ENCODE measurements at regions not wholly inside any gene's neighbourhood (a gene's known extent, or its start where the extent isn't known, plus 50 kb on each side); places are given as distances from the start of the nearest gene placed in this dataset.

DNA sequence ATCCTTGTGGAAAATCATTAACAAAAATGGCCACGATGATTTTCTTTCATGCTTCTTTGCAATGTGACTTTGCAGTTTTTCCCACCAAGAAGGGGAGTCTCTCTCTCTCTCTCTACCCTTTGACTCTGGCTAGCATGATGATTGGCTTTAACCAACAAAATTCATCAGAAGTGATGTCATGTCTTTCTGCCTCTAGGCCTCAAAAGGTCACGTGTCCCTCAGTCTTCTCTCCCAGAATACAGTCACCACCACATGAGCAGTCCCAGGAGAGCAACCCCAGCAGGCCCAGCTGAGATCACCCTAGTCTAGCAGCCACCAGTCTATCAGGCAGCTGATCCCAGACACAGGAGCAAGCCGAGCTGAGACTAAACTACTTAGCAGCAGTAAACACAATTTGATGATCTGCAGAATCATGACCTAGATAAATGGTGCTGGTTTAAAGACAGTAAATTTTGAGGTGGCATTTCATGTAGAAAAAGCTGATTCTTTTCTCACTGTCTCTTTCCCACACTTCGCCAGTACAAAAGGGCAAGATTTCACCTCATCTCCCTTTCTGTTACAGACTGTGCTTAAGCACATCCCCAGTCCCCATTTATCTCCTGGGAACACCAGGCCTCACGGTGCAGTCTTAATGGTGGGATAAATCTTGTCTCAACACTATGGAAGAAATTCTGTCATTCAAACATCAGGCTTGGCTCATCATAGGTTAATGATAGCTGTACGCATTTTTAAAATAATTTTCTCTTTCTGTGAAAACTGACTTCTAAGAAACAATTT lies 132.7 kb downstream of the SCG2 start:
- ChIA-PET POLR2A (no interaction called here), CTCF (interaction anchor here (0.7 kb wide), 1 partner anchor 10 kb away, joined by 3 read pairs; no protein-coding TSS in a partner anchor)
- TF ChIP-seq FOXA1 (IDR thresholded peaks at IDR 0.05) (no peak), SUZ12 (IDR thresholded peaks at IDR 0.05) (no peak), ARNT (IDR thresholded peaks at IDR 0.05) (no peak), FOXK2 (IDR thresholded peaks at IDR 0.05) (no peak), ZNF384 (IDR thresholded peaks at IDR 0.05) (no peak), SP1 (IDR thresholded peaks at IDR 0.05) (no peak), TARDBP (IDR thresholded peaks at IDR 0.05) (no peak), LEF1 (IDR thresholded peaks at IDR 0.05; ENCODE audit: borderline replicate concordance) (no peak), ELF4 (IDR thresholded peaks at IDR 0.05) (no peak), L3MBTL2 (conservative IDR thresholded peaks at IDR 0.05) (no peak), BHLHE40 (IDR thresholded peaks at IDR 0.05; ENCODE audit: borderline replicate concordance) (no peak), HDGF (IDR thresholded peaks at IDR 0.05; ENCODE audit: borderline replicate concordance) (no peak), FOXM1 (IDR thresholded peaks at IDR 0.05; ENCODE audit: borderline replicate concordance) (no peak), CTBP1 (IDR thresholded peaks at IDR 0.05; ENCODE audit: borderline replicate concordance) (no peak), NFRKB (IDR thresholded peaks at IDR 0.05) (no peak)
- TF ChIP-seq, protein P1, sequence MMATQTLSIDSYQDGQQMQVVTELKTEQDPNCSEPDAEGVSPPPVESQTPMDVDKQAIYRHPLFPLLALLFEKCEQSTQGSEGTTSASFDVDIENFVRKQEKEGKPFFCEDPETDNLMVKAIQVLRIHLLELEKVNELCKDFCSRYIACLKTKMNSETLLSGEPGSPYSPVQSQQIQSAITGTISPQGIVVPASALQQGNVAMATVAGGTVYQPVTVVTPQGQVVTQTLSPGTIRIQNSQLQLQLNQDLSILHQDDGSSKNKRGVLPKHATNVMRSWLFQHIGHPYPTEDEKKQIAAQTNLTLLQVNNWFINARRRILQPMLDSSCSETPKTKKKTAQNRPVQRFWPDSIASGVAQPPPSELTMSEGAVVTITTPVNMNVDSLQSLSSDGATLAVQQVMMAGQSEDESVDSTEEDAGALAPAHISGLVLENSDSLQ (IDR thresholded peaks at IDR 0.05), result no peak
- DNase-seq (ENCODE audit: extremely low spot score), result no peak

DNA sequence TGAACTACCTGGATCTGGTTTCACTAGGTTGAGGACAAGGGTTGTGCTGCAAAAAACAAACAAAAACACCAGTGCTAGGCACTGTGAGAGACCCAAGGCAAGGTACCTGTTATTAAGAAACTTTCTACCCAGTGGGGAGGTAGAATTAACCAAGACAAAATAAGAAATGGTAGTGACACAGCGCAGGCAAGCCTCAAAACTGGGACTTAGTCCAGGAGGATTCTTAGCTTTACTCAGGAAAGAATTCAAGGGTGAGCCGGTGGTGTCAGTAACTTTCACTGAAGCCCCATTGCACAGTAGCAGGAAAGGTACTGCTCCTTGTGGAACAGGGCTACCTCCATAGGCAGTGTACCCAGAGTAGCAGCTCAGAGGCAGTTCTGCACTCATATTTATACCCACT lies 131.6 kb downstream of the SCG2 start:
- CTCF ChIA-PET, result interaction anchor here (0.7 kb wide), 1 partner anchor 19 kb away, joined by 3 read pairs; no protein-coding TSS in a partner anchor
- no peak for DNase-seq (ENCODE audit: extremely low spot score)
- POLR2A ChIA-PET, result no interaction called here
- TF ChIP-seq ZNF384 (IDR thresholded peaks at IDR 0.05) (no peak), NFRKB (IDR thresholded peaks at IDR 0.05) (no peak), FOXK2 (IDR thresholded peaks at IDR 0.05) (no peak), CTBP1 (IDR thresholded peaks at IDR 0.05; ENCODE audit: borderline replicate concordance) (no peak), TARDBP (IDR thresholded peaks at IDR 0.05) (no peak), BHLHE40 (IDR thresholded peaks at IDR 0.05; ENCODE audit: borderline replicate concordance) (no peak), FOXA1 (IDR thresholded peaks at IDR 0.05) (no peak)

DNA sequence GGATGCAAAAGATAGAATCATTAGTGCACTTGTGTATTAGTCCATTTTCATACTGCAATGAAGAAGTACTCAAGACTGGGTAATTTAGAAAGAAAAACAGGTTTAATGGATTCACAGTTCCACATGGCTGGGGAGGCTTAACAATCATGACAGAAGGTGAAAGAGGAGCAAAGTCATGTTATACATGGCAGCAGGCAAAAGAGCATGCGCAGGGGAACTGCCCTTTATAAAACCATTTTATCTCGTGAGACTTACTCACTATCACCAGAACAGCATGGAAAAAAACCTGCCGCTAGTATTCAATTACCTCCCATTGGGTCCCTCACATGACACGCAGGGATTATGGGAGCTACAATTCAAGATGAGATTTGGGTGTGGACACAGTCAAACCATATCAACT lies 129.4 kb downstream of the SCG2 start:
- ChIA-PET CTCF (no interaction called here), POLR2A (no interaction called here)
- TF ChIP-seq SUZ12 (IDR thresholded peaks at IDR 0.05), result no peak
- no peak for TF ChIP-seq ELF4 (IDR thresholded peaks at IDR 0.05)
- TF ChIP-seq TARDBP (IDR thresholded peaks at IDR 0.05), result no peak
- TF ChIP-seq NFRKB (IDR thresholded peaks at IDR 0.05), result no peak
- no peak for TF ChIP-seq FOXM1 (IDR thresholded peaks at IDR 0.05; ENCODE audit: borderline replicate concordance)
- no peak for TF ChIP-seq FOXK2 (IDR thresholded peaks at IDR 0.05)
- TF ChIP-seq BHLHE40 (IDR thresholded peaks at IDR 0.05; ENCODE audit: borderline replicate concordance), result no peak
- TF ChIP-seq SP1 (IDR thresholded peaks at IDR 0.05), result no peak
- no peak for TF ChIP-seq FOXA1 (IDR thresholded peaks at IDR 0.05)
- TF ChIP-seq CTBP1 (IDR thresholded peaks at IDR 0.05; ENCODE audit: borderline replicate concordance), result no peak
- TF ChIP-seq ARNT (IDR thresholded peaks at IDR 0.05), result no peak
- TF ChIP-seq, protein P1 (IDR thresholded peaks at IDR 0.05), result no peak
- no peak for TF ChIP-seq HDGF (IDR thresholded peaks at IDR 0.05; ENCODE audit: borderline replicate concordance)
- no peak for TF ChIP-seq ZNF384 (IDR thresholded peaks at IDR 0.05)
- TF ChIP-seq L3MBTL2 (conservative IDR thresholded peaks at IDR 0.05), result no peak
- no peak for TF ChIP-seq LEF1 (IDR thresholded peaks at IDR 0.05; ENCODE audit: borderline replicate concordance)
- no peak for DNase-seq (ENCODE audit: extremely low spot score)

DNA sequence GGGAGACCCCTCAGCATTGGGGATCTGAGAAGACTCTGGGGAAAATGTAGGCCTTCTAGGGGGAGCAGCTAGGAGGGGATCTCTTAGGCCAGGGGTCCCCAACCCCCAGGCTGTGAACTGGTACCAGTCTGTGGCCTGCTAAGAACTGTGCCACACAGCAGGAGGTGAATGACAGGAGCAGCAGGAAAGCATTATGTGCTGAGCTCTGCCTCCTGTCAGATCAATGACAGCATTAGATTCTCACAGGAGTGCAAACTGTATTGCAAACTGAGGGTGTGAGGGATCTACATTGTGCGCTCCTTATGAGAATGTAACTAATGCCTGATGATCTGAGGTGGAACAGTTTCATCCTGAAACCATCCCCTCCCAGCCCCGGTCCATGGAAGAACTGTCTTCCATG lies 127.3 kb downstream of the SCG2 start:
- ChIA-PET CTCF (no interaction called here), POLR2A (no interaction called here)
- TF ChIP-seq FOXA1 (IDR thresholded peaks at IDR 0.05) (no peak), ARNT (IDR thresholded peaks at IDR 0.05) (no peak), FOXM1 (IDR thresholded peaks at IDR 0.05; ENCODE audit: borderline replicate concordance) (no peak), CTBP1 (IDR thresholded peaks at IDR 0.05; ENCODE audit: borderline replicate concordance) (no peak), LEF1 (IDR thresholded peaks at IDR 0.05; ENCODE audit: borderline replicate concordance) (no peak), FOXK2 (IDR thresholded peaks at IDR 0.05) (no peak), BHLHE40 (IDR thresholded peaks at IDR 0.05; ENCODE audit: borderline replicate concordance) (no peak), TARDBP (IDR thresholded peaks at IDR 0.05) (no peak), SUZ12 (IDR thresholded peaks at IDR 0.05) (no peak), SP1 (IDR thresholded peaks at IDR 0.05) (no peak), L3MBTL2 (conservative IDR thresholded peaks at IDR 0.05) (no peak), ZNF384 (IDR thresholded peaks at IDR 0.05) (no peak), HDGF (IDR thresholded peaks at IDR 0.05; ENCODE audit: borderline replicate concordance) (no peak), NFRKB (IDR thresholded peaks at IDR 0.05) (no peak), ELF4 (IDR thresholded peaks at IDR 0.05) (no peak)
- TF ChIP-seq, protein P1 (IDR thresholded peaks at IDR 0.05), result no peak
- DNase-seq (ENCODE audit: extremely low spot score), result no peak

DNA sequence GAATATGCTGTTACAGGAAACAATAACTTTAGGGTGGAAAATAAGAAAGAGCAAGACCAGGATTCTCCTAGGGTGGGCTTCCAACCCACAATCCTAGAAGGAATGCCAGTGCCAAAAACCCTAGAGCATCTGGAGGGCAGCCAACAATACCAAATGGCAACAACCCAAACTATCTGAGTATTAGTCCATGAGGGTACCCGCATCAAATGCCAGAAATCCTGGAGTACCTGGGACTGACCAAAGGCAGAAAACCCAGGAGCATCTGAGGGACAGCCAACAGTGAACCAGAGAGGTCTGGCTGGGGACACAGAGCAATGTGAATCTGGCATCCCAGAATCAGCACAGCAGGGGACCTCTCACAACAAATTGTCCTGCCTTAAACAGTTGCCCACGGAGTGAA lies 126.3 kb downstream of the SCG2 start:
- ChIA-PET POLR2A (no interaction called here), CTCF (no interaction called here)
- TF ChIP-seq, protein P1 (IDR thresholded peaks at IDR 0.05), result no peak
- TF ChIP-seq BHLHE40 (IDR thresholded peaks at IDR 0.05; ENCODE audit: borderline replicate concordance) (no peak), FOXM1 (IDR thresholded peaks at IDR 0.05; ENCODE audit: borderline replicate concordance) (no peak), LEF1 (IDR thresholded peaks at IDR 0.05; ENCODE audit: borderline replicate concordance) (no peak), CTBP1 (IDR thresholded peaks at IDR 0.05; ENCODE audit: borderline replicate concordance) (no peak), HDGF (IDR thresholded peaks at IDR 0.05; ENCODE audit: borderline replicate concordance) (no peak), ZNF384 (IDR thresholded peaks at IDR 0.05) (no peak), FOXK2 (IDR thresholded peaks at IDR 0.05) (no peak), SP1 (IDR thresholded peaks at IDR 0.05) (no peak), TARDBP (IDR thresholded peaks at IDR 0.05) (no peak), NFRKB (IDR thresholded peaks at IDR 0.05) (no peak), L3MBTL2 (conservative IDR thresholded peaks at IDR 0.05) (no peak), ELF4 (IDR thresholded peaks at IDR 0.05) (no peak), FOXA1 (IDR thresholded peaks at IDR 0.05) (no peak), ARNT (IDR thresholded peaks at IDR 0.05) (no peak), SUZ12 (IDR thresholded peaks at IDR 0.05) (no peak)
- DNase-seq (ENCODE audit: extremely low spot score), result no peak

Measured in HEK293T (cell line).